HepG2 (cell line): ENCODE measurements at regions not wholly inside any gene's neighbourhood (a gene's known extent, or its start where the extent isn't known, plus 50 kb on each side); places are given as distances from the start of the nearest gene placed in this dataset.

Experiments
- ATAC-seq: fragments of 200-7000 bp; cut with Tn5 transposase; 3 replicates; pipeline ENCODE4 v1.9.1; 2020; ENCODE audit warnings: mild to moderate bottlenecking, moderate library complexity
- BruUV-seq: library from RNA; stranded (reverse); fragments of 400-500 nt; replicated peaks from 2 replicates; lab custom pipeline; 2021; lab: Mats Ljungman, UMichigan
- CTCF ChIA-PET: fragments of 300-600 bp; formaldehyde crosslinking; extraction: SDS; loops from one replicate; lab custom pipeline; 2021; ENCODE audit warnings: low total read pairs, inconsistent platforms, low intra/inter-chr PET ratio; lab: Yijun Ruan, JAX
- POLR2A ChIA-PET: fragments of 350-600 bp; sonication (Branson Sonifier 250); formaldehyde crosslinking; loops from one replicate; lab custom pipeline; 2020; ENCODE audit warnings: antibody characterized with exemption, inconsistent platforms; lab: Yijun Ruan, JAX
- DNase-seq: peaks from one replicate; pipeline ENCODE4 v3.0.0-alpha.2; 2015; ENCODE audit warnings: low spot score
- FAIRE-seq: peaks from 3 replicates; lab custom pipeline; 2011; peaks lifted over from hg19 to GRCh38; lab: Jason Lieb, UNC
- H2AFZ ChIP-seq: one replicate; pipeline ENCODE4 v1.6.1; 2011; ENCODE audit warnings: low read length, inconsistent platforms
- H3K27ac ChIP-seq: fragments of 300-600 bp; 3 replicates; pipeline ENCODE4 v1.8.0; 2011; ENCODE audit warnings: mixed run types, mild to moderate bottlenecking, mixed read lengths, low read length, inconsistent platforms; ENCODE audit not compliant: insufficient read depth; ENCODE audit errors: extremely low read length
- H3K27me3 ChIP-seq, 2 experiments: fragments of 200-600 bp in 1 of 2; 2 replicates in 1 of 2; 3 replicates in 1 of 2; pipeline versions ENCODE4 v1.6.0 to v1.8.0; 2011; ENCODE audit warnings: low read length in 2 of 2, mild to moderate bottlenecking in 2 of 2, moderate library complexity in 2 of 2, inconsistent platforms in 1 of 2; ENCODE audit not compliant: insufficient read depth in 2 of 2, control insufficient read depth in 1 of 2
- H3K36me3 ChIP-seq, 2 experiments: fragments of 200-600 bp in 1 of 2; replicated peaks in 1 of 2; 2 replicates in 1 of 2; 3 replicates in 1 of 2; pipeline versions ENCODE4 v1.5.1 to v1.8.0; 2011; ENCODE audit warnings: low read length in 2 of 2, inconsistent platforms in 1 of 2; ENCODE audit not compliant: insufficient read depth in 2 of 2, control insufficient read depth in 1 of 2
- H3K4me1 ChIP-seq: 2 replicates; pipeline ENCODE4 v1.5.1; 2012; ENCODE audit warnings: low read length, inconsistent platforms; ENCODE audit not compliant: insufficient read depth
- H3K4me2 ChIP-seq: 2 replicates; pipeline ENCODE4 v1.6.0; 2011; ENCODE audit warnings: low read depth, low read length, inconsistent platforms
- H3K4me3 ChIP-seq, 3 experiments: fragments of 200-600 bp in 1 of 3; sonication (generic), shearing (Covaris generic) in 1 of 3; replicated peaks in 1 of 3; 2 replicates each; pipeline ENCODE4 v1.5.1; 2011 to 2016; ENCODE audit warnings: low read length in 3 of 3, inconsistent platforms in 2 of 3, low read depth in 2 of 3, mild to moderate bottlenecking in 2 of 3, control low read depth in 1 of 3, mixed read lengths in 1 of 3; ENCODE audit not compliant: insufficient read depth in 1 of 3
- H3K79me2 ChIP-seq: one replicate; pipeline ENCODE4 v1.6.1; 2011; ENCODE audit warnings: low read length, inconsistent platforms; ENCODE audit not compliant: insufficient read depth
- H3K9ac ChIP-seq: 2 replicates; pipeline ENCODE4 v1.6.0; 2011; ENCODE audit warnings: mild to moderate bottlenecking, low read depth, low read length, inconsistent platforms; ENCODE audit not compliant: insufficient read depth
- H3K9me3 ChIP-seq: 2 replicates; pipeline ENCODE4 v1.5.1; 2012; ENCODE audit warnings: mild to moderate bottlenecking, low read length
- H4K20me1 ChIP-seq: 2 replicates; pipeline ENCODE4 v1.6.0; 2011; ENCODE audit warnings: inconsistent platforms, mild to moderate bottlenecking, low read length, moderate library complexity; ENCODE audit not compliant: insufficient read depth
- HOMEZ ChIP-seq: IDR thresholded peaks from 2 replicates; pipeline ENCODE4 v1.6.1; 2016; ENCODE audit warnings: low read depth
- NRL ChIP-seq: sonication (generic); formaldehyde crosslinking; IDR thresholded peaks from 2 replicates; pipeline ENCODE4 v1.5.0; 2020; ENCODE audit warnings: missing genetic modification reagents, mild to moderate bottlenecking, moderate library complexity, borderline replicate concordance
- RNF2 ChIP-seq: fragments of 450-650 bp; conservative IDR thresholded peaks from 2 replicates; pipeline ENCODE4 v1.6.1; 2016; ENCODE audit warnings: low read depth
- YEATS4 ChIP-seq: sonication (generic); formaldehyde crosslinking; IDR thresholded peaks from 2 replicates; pipeline ENCODE4 v1.4.0; 2020; ENCODE audit warnings: missing genetic modification reagents, borderline replicate concordance
- ZBTB14 ChIP-seq: sonication (generic); formaldehyde crosslinking; IDR thresholded peaks from 2 replicates; pipeline ENCODE4 v1.4.0; 2020; ENCODE audit warnings: missing genetic modification reagents
- ZNF234 ChIP-seq: sonication (generic); formaldehyde crosslinking; conservative IDR thresholded peaks from 2 replicates; pipeline ENCODE4 v1.5.1; 2020; ENCODE audit warnings: mild to moderate bottlenecking, missing genetic modification reagents
- ZNF354B ChIP-seq: sonication (generic); formaldehyde crosslinking; IDR thresholded peaks from 2 replicates; pipeline ENCODE4 v1.8.0; 2022; ENCODE audit warnings: mild to moderate bottlenecking, missing genetic modification reagents
- ZNF549 ChIP-seq: sonication (generic); formaldehyde crosslinking; IDR thresholded peaks from 2 replicates; pipeline ENCODE4 v1.5.0; 2020; ENCODE audit warnings: missing genetic modification reagents
- ZNF639 ChIP-seq: conservative IDR thresholded peaks from 2 replicates; pipeline ENCODE4 v1.6.1; 2018; ENCODE audit warnings: missing genetic modification reagents
- ZNF7 ChIP-seq: IDR thresholded peaks from 2 replicates; pipeline ENCODE4 v1.6.1; 2016; ENCODE audit warnings: missing biosample characterization, missing genetic modification reagents
- ZZZ3 ChIP-seq: sonication (generic); formaldehyde crosslinking; IDR thresholded peaks from 2 replicates; pipeline ENCODE4 v1.4.0; 2020; ENCODE audit warnings: missing genetic modification reagents, mild to moderate bottlenecking, borderline replicate concordance
- WGBS: methylation state at CpG from one replicate; pipeline ENCODE4 v1.1.6; 2017; ENCODE audit warnings: low lambda C conversion rate; 5-methylcytosine and 5-hydroxymethylcytosine counted together
- in situ Hi-C: cut with HindIII; loops from 2 replicates; pipeline ENCODE4 v1.10.0; 2017; ENCODE audit warnings: low pct_unique_long_range_greater_than_20kb; ENCODE audit not compliant: extremely low pct_ligation_motif_present
- intact Hi-C: fragments of 100-400 bp; cut with micrococcal nuclease; formaldehyde crosslinking; loops from one replicate; pipeline ENCODE4 v1.10.0; 2022; ENCODE audit not compliant: unreplicated experiment
- TF ChIP-seq, protein P1 (sequence below): sonication (generic); formaldehyde crosslinking; IDR thresholded peaks from 2 replicates; pipeline ENCODE4 v1.4.0; 2020; ENCODE audit warnings: missing genetic modification reagents, low read depth, mild to moderate bottlenecking, borderline replicate concordance
- TF ChIP-seq, protein P2 (sequence below): sonication (generic); formaldehyde crosslinking; conservative IDR thresholded peaks from 2 replicates; pipeline ENCODE4 v1.4.0; 2020; ENCODE audit warnings: missing genetic modification reagents

GRCh38 chr12:38540156-38540555 lies 223.6 kb downstream of the ALG10B start:
- Histone ChIP-seq H3K4me2 (no peak overlapping the region), H2AFZ (no peak overlapping the region), H4K20me1 (no peaks in the 10 kb centered on the region), H3K4me3 (no peak overlapping the region), H3K27ac (no peak overlapping the region), H3K9me3 (peaks cover 8% of the 10 kb centered on the region), H3K27me3 (no peaks in the 10 kb centered on the region), H3K36me3 (no peaks in the 10 kb centered on the region), H3K4me1 (no peaks in the 10 kb centered on the region)
- POLR2A ChIA-PET: no interaction called here
- WGBS: 5% methylated on average over 1 of the region's 1 CpG
- FAIRE-seq: no peak
- no TSS peak for BruUV-seq
- intact Hi-C loops: no loop called here
- no peak for DNase-seq
- no peak for TF ChIP-seq ZNF549 (CRISPR knock-in tag)
- TF ChIP-seq, protein P1, sequence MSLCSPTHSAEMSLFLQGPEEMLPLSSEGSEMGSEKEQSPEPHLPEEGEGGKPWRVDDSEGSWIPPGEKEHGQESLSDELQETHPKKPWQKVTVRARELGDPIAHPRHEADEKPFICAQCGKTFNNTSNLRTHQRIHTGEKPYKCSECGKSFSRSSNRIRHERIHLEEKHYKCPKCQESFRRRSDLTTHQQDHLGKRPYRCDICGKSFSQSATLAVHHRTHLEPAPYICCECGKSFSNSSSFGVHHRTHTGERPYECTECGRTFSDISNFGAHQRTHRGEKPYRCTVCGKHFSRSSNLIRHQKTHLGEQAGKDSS (CRISPR knock-in tag): no peak
- TF ChIP-seq, protein P2, sequence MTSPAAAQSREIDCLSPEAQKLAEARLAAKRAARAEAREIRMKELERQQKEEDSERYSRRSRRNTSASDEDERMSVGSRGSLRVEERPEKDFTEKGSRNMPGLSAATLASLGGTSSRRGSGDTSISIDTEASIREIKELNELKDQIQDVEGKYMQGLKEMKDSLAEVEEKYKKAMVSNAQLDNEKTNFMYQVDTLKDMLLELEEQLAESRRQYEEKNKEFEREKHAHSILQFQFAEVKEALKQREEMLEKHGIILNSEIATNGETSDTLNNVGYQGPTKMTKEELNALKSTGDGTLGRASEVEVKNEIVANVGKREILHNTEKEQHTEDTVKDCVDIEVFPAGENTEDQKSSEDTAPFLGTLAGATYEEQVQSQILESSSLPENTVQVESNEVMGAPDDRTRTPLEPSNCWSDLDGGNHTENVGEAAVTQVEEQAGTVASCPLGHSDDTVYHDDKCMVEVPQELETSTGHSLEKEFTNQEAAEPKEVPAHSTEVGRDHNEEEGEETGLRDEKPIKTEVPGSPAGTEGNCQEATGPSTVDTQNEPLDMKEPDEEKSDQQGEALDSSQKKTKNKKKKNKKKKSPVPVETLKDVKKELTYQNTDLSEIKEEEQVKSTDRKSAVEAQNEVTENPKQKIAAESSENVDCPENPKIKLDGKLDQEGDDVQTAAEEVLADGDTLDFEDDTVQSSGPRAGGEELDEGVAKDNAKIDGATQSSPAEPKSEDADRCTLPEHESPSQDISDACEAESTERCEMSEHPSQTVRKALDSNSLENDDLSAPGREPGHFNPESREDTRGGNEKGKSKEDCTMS: no peak
- TF ChIP-seq RNF2: no peak
- no peak for TF ChIP-seq ZZZ3 (CRISPR knock-in tag)
- no peak for TF ChIP-seq ZNF234 (CRISPR knock-in tag)
- no peak for TF ChIP-seq HOMEZ (CRISPR knock-in tag)
- TF ChIP-seq ZNF7 (CRISPR knock-in tag): no peak
- TF ChIP-seq NRL (CRISPR knock-in tag): no peak
- TF ChIP-seq ZNF354B (CRISPR knock-in tag): no peak
- TF ChIP-seq YEATS4 (CRISPR knock-in tag): no peak
- no peak for TF ChIP-seq ZBTB14 (CRISPR knock-in tag)
- TF ChIP-seq ZNF639 (CRISPR knock-in tag): no peak
- TF ChIP-seq, all 625 proteins: peak for 0
- ATAC-seq: no peak
- CTCF ChIA-PET: no interaction called here
- in situ Hi-C loops: no loop called here
- Histone ChIP-seq H3K79me2 (no peaks in the 10 kb centered on the region), H3K9ac (no peak overlapping the region)
